ENCODE measurements at regions not wholly inside any gene's neighbourhood (a gene's known extent, or its start where the extent isn't known, plus 50 kb on each side); places are given as distances from the start of the nearest gene placed in this dataset.

GRCh38 chr5:145015146-145015545 lies 820.0 kb downstream of the PRELID2 start:
- H3K27me3 ChIP-seq (ENCODE audit: insufficient read depth, low read length) = no peaks in the 10 kb centered on the region
- TF ChIP-seq EZH2 (IDR thresholded peaks at IDR 0.05; ENCODE audit: borderline replicate concordance, low read length) (no peak), CTCF (IDR thresholded peaks at IDR 0.05; ENCODE audit: low read length) (no peak)
- H2AFZ ChIP-seq (ENCODE audit: low read length) = no peak overlapping the region
- no peaks in the 10 kb centered on the region for H4K20me1 ChIP-seq (ENCODE audit: insufficient read depth, low read length)
- H3F3A ChIP-seq (ENCODE audit: insufficient read depth, low read length) = no peaks in the 10 kb centered on the region
- H3K4me1 ChIP-seq (ENCODE audit: insufficient read depth, low read length, severe bottlenecking) = no peaks in the 10 kb centered on the region
- no peaks in the 10 kb centered on the region for H3K36me3 ChIP-seq (ENCODE audit: insufficient read depth, low read length)
- H3K27ac ChIP-seq (ENCODE audit: low read depth, low read length, poor library complexity, severe bottlenecking) = no peak overlapping the region
- H3K79me2 ChIP-seq (ENCODE audit: insufficient read depth, low read length) = no peaks in the 10 kb centered on the region
- H3K9me2 ChIP-seq (ENCODE audit: low read depth, low read length) = no peaks in the 10 kb centered on the region
- no peaks in the 10 kb centered on the region for H3K9me3 ChIP-seq (ENCODE audit: low read length)
- H3K9ac ChIP-seq (ENCODE audit: low read length) = no peak overlapping the region
- H3K4me2 ChIP-seq (ENCODE audit: low read length) = no peak overlapping the region
- H3K4me3 ChIP-seq (ENCODE audit: low read depth, low read length, poor library complexity, severe bottlenecking) = no peak overlapping the region

GRCh38 chr5:145014109-145014508 lies 821.0 kb downstream of the PRELID2 start:
- no peaks in the 10 kb centered on the region for H3K9me2 ChIP-seq (ENCODE audit: low read depth, low read length)
- H3K27me3 ChIP-seq (ENCODE audit: insufficient read depth, low read length) = no peaks in the 10 kb centered on the region
- H3K4me2 ChIP-seq (ENCODE audit: low read length) = no peak overlapping the region
- TF ChIP-seq EZH2 (IDR thresholded peaks at IDR 0.05; ENCODE audit: borderline replicate concordance, low read length) (no peak), CTCF (IDR thresholded peaks at IDR 0.05; ENCODE audit: low read length) (no peak)
- H3K27ac ChIP-seq (ENCODE audit: low read depth, low read length, poor library complexity, severe bottlenecking) = no peak overlapping the region
- H3K36me3 ChIP-seq (ENCODE audit: insufficient read depth, low read length) = no peaks in the 10 kb centered on the region
- no peak overlapping the region for H3K4me3 ChIP-seq (ENCODE audit: low read depth, low read length, poor library complexity, severe bottlenecking)
- no peak overlapping the region for H3K9ac ChIP-seq (ENCODE audit: low read length)
- H4K20me1 ChIP-seq (ENCODE audit: insufficient read depth, low read length) = no peaks in the 10 kb centered on the region
- H3K79me2 ChIP-seq (ENCODE audit: insufficient read depth, low read length) = no peaks in the 10 kb centered on the region
- H3F3A ChIP-seq (ENCODE audit: insufficient read depth, low read length) = no peaks in the 10 kb centered on the region
- H3K9me3 ChIP-seq (ENCODE audit: low read length) = no peaks in the 10 kb centered on the region
- no peaks in the 10 kb centered on the region for H3K4me1 ChIP-seq (ENCODE audit: insufficient read depth, low read length, severe bottlenecking)
- H2AFZ ChIP-seq (ENCODE audit: low read length) = no peak overlapping the region

- no peaks in the 10 kb centered on the region for H3K36me3 ChIP-seq (ENCODE audit: insufficient read depth, low read length)
- no peaks in the 10 kb centered on the region for H3K27me3 ChIP-seq (ENCODE audit: insufficient read depth, low read length)
- H4K20me1 ChIP-seq (ENCODE audit: insufficient read depth, low read length) = no peaks in the 10 kb centered on the region
- H3K27ac ChIP-seq (ENCODE audit: low read depth, low read length, poor library complexity, severe bottlenecking) = no peak overlapping the region
- no peak overlapping the region for H3K9ac ChIP-seq (ENCODE audit: low read length)
- no peak overlapping the region for H2AFZ ChIP-seq (ENCODE audit: low read length)
- H3K9me3 ChIP-seq (ENCODE audit: low read length) = no peaks in the 10 kb centered on the region
- no peaks in the 10 kb centered on the region for H3K79me2 ChIP-seq (ENCODE audit: insufficient read depth, low read length)
- H3K4me2 ChIP-seq (ENCODE audit: low read length) = no peak overlapping the region
- no peak overlapping the region for H3K4me3 ChIP-seq (ENCODE audit: low read depth, low read length, poor library complexity, severe bottlenecking)
- H3K9me2 ChIP-seq (ENCODE audit: low read depth, low read length) = no peaks in the 10 kb centered on the region
- no peak for TF ChIP-seq CTCF (IDR thresholded peaks at IDR 0.05; ENCODE audit: low read length)
- no peak for TF ChIP-seq EZH2 (IDR thresholded peaks at IDR 0.05; ENCODE audit: borderline replicate concordance, low read length)
- no peaks in the 10 kb centered on the region for H3K4me1 ChIP-seq (ENCODE audit: insufficient read depth, low read length, severe bottlenecking)
- H3F3A ChIP-seq (ENCODE audit: insufficient read depth, low read length) = no peaks in the 10 kb centered on the region
These were observed 824.3 kb downstream of the PRELID2 start for GRCh38 chr5:145010834-145011233.

Measured in OCI-LY1 (cell line).